ENCODE measurements at regions not wholly inside any gene's neighbourhood (a gene's known extent, or its start where the extent isn't known, plus 50 kb on each side); places are given as distances from the start of the nearest gene placed in this dataset.
"Not testable (repeated sequence)": the region's sequence is repeated elsewhere in the genome, so short reads cannot be mapped to it uniquely, and the experiment has no call there.

DNA sequence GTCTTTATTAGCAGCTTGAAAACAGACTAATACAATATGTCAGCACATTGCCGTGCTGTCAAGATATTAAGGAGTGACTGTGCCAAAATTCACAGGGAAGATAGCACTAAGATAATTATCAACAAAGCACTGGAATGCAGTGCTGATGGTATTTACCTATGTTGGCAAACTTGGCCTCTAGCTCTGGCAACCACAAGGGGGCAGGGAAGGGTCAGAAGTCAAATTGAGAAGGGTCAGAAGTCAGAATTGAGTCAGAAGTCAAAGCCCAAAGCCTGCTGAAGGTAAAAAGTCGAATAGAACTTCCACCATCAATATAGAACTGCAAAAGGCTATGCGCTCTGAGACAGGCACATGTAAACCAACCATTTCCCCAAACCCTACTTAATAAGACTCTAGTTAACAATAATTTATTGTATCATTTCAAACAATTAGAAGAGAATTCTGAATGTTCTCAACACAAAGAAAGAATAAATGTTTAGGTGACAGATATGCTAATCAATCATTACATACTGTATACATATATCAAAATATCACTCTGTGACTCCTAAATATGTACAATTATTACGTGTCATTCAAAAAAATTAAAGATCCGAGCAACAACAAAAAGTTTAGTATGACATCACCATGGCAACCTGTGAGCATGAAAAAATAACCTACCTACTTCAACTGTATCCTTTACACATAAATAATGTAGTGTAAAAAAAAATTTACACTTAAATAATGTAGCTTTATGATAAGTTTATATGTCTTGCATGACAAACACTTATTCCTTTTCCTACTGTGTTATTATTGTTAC is 916.1 kb downstream of the KCNJ2 start:
- DNase-seq (ENCODE audit: low read depth), result peak; percentile 1

DNA sequence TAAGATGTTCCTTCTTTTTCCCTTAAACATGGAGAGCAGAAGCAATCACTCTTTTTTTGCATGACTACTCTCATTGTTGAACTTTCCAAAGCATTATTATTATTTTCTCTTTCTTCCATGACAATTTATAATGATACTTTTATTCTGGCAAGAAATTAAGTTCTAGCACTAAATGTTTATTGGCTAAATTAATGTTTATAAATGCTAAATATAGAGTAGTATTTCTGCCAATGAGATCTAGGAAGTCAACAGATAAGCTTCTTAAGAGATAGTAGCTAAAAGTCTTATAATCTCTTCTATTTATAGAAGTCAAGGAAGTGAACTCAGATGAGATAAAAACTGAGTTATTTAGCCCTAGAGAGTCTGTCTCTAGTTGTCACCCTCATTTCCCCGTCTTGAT is 920.1 kb downstream of the KCNJ2 start:
- DNase-seq (ENCODE audit: low read depth), result no peak

GRCh38 chr17:71098071-71098470 is 928.7 kb downstream of the KCNJ2 start:
- no peak for DNase-seq (ENCODE audit: low read depth)

- no peak for DNase-seq (ENCODE audit: low read depth)
These were observed 929.8 kb downstream of the KCNJ2 start for GRCh38 chr17:71099003-71099714.

DNA sequence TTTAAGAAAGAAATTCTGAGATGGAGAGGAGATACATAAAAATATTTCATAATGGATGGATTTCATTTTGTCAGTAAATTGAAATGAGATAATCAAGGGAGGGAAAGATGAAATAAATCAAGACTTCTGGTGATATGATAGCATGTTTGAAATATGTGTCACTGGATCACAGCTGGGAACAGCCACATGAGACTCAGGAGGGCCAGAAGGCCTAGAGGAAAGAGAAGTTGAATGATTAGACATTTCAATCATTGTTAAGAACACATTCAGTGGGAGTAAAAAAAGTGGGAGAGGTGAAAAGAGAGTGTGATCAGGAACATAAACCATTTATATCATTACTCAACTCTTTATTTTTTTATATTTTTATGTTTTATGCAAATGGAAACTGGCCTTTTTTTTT is 933.4 kb downstream of the KCNJ2 start:
- no peak for DNase-seq (ENCODE audit: low read depth)

GRCh38 chr17:71104225-71104624 is 934.9 kb downstream of the KCNJ2 start:
- no peak for DNase-seq (ENCODE audit: low read depth)

- DNase-seq (ENCODE audit: low read depth), result not testable (repeated sequence)
These were observed 936.7 kb downstream of the KCNJ2 start for GRCh38 chr17:71106056-71106455.

GRCh38 chr17:71107136-71107535 is 937.8 kb downstream of the KCNJ2 start:
- no peak for DNase-seq (ENCODE audit: low read depth)

DNA sequence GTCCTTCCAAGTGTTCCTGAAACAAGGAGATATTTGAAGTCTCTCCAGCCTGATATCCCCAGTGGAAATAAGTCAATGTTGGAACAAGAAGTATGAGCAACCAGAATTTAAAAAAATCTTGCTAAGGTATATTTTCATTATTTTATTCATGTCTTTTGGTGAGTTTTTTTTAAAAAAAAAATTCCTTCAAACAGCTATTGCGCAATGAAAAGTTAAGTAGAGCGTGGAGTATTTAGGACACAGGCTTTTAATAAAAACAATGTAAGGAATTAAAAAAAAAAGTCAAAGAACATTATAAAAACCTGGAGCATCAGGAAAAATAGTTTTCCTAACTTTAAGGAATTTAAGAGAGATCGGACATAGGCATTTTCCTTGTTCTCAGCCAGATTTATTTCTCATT is 940.4 kb downstream of the KCNJ2 start:
- no peak for DNase-seq (ENCODE audit: low read depth)

- no peak for DNase-seq (ENCODE audit: low read depth)
These were observed 941.0 kb downstream of the KCNJ2 start for GRCh38 chr17:71110326-71110725.

DNA sequence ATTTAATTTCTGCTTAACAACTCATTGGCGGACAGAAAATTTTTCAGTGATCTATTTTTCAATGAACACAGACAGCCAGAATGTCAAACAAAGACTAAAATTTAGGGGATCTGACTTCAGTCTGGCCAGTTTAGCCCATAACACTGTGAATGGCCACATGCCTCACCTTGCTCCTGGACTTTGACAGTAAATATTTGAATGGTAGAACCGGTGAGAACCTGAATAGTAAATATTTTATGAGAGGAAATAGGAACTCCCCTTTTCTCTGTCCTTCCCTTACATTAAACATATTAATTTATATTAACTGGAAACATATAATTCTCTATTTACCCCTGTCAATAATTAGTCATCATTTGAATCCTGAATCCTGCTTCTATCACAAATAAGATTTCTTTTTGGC is 942.1 kb downstream of the KCNJ2 start:
- DNase-seq (ENCODE audit: low read depth), result no peak

- DNase-seq (ENCODE audit: low read depth), result no peak
These were observed 942.6 kb downstream of the KCNJ2 start for GRCh38 chr17:71111934-71112333.

GRCh38 chr17:71113347-71113746 is 944.0 kb downstream of the KCNJ2 start:
- DNase-seq (ENCODE audit: low read depth), result no peak

- DNase-seq (ENCODE audit: low read depth), result no peak
These were observed 945.8 kb downstream of the KCNJ2 start for GRCh38 chr17:71114911-71115668.

DNA sequence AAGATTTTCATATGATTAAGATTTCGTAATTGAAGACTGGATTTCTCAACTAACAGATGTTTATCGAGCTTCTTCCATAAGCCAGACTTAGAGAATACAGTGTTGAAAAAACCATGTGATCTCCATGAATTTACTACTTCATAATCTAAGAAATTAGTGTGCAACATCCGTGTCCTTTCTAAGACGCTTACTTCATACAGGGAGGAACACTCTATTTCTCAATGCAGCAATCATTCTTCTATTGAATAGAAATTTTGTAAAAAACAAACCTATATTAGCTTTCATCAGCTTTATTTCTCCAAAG is 946.3 kb downstream of the KCNJ2 start:
- DNase-seq (ENCODE audit: low read depth), result no peak

DNA sequence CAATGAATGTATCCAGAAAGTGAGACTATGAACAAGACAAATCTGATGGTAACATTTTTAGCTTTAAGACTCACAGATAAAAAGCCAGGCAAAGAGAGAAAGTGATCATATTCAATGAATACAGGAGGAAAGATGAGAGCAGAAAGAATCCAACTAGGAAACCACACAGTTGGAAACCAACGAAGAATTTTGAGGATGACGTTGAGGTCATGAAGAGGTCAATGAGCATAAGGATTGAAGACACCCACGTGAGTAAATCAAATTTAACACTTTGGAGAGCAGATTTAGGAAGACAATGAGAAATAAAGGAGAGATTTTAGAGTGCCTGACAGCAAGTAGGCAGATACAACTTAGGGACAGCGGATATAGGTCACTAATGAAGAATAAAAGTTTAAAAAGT is 948.1 kb downstream of the KCNJ2 start:
- DNase-seq (ENCODE audit: low read depth), result no peak

DNA sequence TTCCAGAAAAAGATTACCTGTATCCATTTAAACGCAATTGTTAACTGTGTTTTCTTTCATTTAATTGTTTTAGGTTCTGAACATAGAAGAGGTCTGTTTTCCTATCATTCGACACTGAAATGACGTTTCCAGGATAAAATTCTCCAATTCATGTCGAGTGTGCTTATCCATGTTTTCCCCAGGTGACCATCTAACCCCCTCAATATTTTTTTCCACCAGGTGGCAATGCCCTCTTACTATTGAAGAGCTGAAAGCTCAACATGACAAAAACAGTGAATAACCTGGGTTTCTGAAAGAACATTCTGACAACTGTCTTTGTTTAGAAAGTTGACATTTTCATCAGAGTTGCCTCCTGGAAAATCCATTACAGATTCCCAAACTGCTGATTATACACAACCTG is 948.7 kb downstream of the KCNJ2 start:
- DNase-seq (ENCODE audit: low read depth), result peak; percentile 16

DNA sequence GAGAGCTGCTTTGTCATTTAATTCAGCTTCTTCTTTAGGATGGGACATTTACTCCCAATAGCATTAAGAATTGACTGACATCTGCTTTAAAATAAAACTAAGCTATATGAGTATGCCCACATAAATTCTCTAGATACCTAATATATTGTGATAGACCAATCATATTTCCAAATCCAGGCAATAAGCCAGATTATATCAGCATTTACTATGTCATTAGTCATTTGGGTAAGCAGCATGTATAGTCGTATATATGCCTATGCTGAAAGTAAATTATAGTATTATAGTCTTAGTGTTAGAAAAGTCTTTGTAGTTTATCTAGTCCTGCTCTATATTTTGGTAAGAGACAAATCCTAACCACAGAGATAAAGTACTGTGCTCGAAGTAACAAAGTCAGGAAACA is 958.1 kb downstream of the KCNJ2 start:
- DNase-seq (ENCODE audit: low read depth), result no peak

GRCh38 chr17:71142333-71142732 is 973.0 kb downstream of the KCNJ2 start:
- no peak for DNase-seq (ENCODE audit: low read depth)

GRCh38 chr17:71145486-71145885 is 975.3 kb upstream of the SOX9 start:
- no peak for DNase-seq (ENCODE audit: low read depth)

- DNase-seq (ENCODE audit: low read depth), result no peak
These were observed 972.9 kb upstream of the SOX9 start for GRCh38 chr17:71147906-71148305.

DNA sequence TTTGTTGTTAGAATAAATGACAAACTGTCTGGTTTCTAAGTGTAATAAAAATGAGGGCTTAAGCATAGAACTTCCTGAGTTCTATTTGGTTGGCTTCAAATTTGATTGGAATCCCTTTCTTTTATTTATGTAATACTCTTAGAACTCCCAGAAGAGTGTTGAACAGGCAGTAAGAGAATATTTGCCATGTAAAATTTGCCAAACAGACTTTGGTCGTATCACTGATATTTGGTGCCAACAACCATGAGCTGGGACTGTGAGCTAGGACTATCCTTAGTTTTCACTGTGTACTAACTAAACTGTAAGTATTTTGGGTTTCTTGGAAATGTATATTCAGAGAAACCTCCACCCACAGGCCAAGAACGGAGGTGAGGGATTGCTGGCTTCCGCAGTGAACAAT is 971.2 kb upstream of the SOX9 start:
- DNase-seq (ENCODE audit: low read depth), result no peak

- no peak for DNase-seq (ENCODE audit: low read depth)
These were observed 963.5 kb upstream of the SOX9 start for GRCh38 chr17:71157297-71157696.

All from EH (cell line).